ENCODE measurements at regions not wholly inside any gene's neighbourhood (a gene's known extent, or its start where the extent isn't known, plus 50 kb on each side); places are given as distances from the start of the nearest gene placed in this dataset.
"Not testable (repeated sequence)": the region's sequence is repeated elsewhere in the genome, so short reads cannot be mapped to it uniquely, and the experiment has no call there.

DNA sequence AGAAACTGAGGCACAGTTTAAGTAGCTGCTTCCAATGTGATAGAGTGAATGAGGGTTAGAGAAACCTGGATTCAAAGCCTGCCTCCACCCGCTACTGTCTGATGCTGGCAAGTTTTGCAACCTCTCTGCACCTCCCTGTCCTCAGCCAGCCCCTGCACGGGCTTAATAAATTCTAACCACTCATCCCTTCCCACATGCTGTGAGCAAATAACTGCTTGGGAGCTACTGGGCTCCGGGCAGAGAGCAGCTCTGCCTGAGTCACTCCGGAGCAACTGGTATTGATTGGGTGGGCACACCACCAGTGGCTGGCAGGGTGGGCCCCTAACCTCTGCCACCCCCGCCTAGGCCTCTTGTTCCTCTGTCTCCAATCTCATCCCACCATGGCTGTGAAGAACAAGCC is 104.3 kb upstream of the SYT13 start:
- Histone ChIP-seq H3K36me3 (ENCODE audit: low read depth) (no peaks in the 10 kb centered on the region), H3K4me1 (ENCODE audit: insufficient read depth, poor library complexity, severe bottlenecking) (no peaks in the 10 kb centered on the region), H3K27me3 (ENCODE audit: insufficient read depth, poor library complexity, severe bottlenecking) (no peaks in the 10 kb centered on the region), H3K4me3 (ENCODE audit: severe bottlenecking) (no peak overlapping the region), H3K27ac (ENCODE audit: poor library complexity, severe bottlenecking) (no peak overlapping the region), H3K9me3 (ENCODE audit: severe bottlenecking) (no peaks in the 10 kb centered on the region)
- no peak for ATAC-seq (ENCODE audit: low read depth)
- TF ChIP-seq, protein P1, sequence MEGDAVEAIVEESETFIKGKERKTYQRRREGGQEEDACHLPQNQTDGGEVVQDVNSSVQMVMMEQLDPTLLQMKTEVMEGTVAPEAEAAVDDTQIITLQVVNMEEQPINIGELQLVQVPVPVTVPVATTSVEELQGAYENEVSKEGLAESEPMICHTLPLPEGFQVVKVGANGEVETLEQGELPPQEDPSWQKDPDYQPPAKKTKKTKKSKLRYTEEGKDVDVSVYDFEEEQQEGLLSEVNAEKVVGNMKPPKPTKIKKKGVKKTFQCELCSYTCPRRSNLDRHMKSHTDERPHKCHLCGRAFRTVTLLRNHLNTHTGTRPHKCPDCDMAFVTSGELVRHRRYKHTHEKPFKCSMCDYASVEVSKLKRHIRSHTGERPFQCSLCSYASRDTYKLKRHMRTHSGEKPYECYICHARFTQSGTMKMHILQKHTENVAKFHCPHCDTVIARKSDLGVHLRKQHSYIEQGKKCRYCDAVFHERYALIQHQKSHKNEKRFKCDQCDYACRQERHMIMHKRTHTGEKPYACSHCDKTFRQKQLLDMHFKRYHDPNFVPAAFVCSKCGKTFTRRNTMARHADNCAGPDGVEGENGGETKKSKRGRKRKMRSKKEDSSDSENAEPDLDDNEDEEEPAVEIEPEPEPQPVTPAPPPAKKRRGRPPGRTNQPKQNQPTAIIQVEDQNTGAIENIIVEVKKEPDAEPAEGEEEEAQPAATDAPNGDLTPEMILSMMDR (IDR thresholded peaks at IDR 0.05; ENCODE audit: poor library complexity, severe bottlenecking): no peak
- no peak for DNase-seq (ENCODE audit: low spot score)

DNA sequence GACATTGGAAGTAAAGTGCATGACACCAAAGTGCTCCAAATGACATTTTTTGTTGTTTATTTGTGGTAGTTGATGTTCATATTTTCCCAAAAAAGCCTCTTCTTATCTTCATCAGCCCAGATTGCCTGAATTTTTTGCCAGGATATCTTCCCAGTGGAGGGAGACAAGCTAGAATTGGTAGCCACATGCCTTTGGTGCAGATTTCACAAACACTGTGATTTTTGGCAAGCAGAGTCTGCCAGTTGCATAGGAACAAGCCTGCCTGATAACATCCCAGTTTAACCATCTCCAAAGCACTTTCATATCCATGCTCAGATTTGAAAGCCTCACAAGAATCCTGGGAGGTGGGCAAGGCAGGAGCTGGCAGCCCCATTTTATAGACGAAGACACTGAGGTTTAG is 102.3 kb upstream of the SYT13 start:
- Histone ChIP-seq H3K27me3 (ENCODE audit: insufficient read depth, poor library complexity, severe bottlenecking) (no peaks in the 10 kb centered on the region), H3K27ac (ENCODE audit: poor library complexity, severe bottlenecking) (no peak overlapping the region), H3K36me3 (ENCODE audit: low read depth) (no peaks in the 10 kb centered on the region), H3K4me1 (ENCODE audit: insufficient read depth, poor library complexity, severe bottlenecking) (no peaks in the 10 kb centered on the region), H3K4me3 (ENCODE audit: severe bottlenecking) (no peak overlapping the region), H3K9me3 (ENCODE audit: severe bottlenecking) (no peaks in the 10 kb centered on the region)
- DNase-seq (ENCODE audit: low spot score): no peak
- no peak for ATAC-seq (ENCODE audit: low read depth)
- TF ChIP-seq, protein P1 (IDR thresholded peaks at IDR 0.05; ENCODE audit: poor library complexity, severe bottlenecking): no peak

DNA sequence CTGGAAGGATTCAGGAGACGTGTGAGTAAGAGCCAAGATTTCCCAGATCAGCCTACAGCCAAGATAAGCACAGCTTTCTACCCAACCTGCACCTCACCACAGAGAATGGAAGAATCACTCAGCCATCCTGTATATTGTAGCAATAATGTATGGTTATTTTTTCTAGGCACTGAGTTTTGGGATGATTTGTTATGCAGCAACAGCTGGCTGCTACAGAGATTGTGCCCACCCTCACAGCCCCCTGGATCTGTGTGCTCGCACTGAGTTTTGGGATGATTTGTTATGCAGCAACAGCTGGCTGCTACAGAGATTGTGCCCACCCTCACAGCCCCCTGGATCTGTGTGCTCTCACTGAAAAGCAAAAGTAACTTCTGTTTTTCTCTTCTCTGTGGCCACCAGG is 101.7 kb upstream of the SYT13 start:
- not testable (repeated sequence) for DNase-seq (ENCODE audit: low spot score); H3K9me3 ChIP-seq (ENCODE audit: severe bottlenecking); H3K4me3 ChIP-seq (ENCODE audit: severe bottlenecking); ATAC-seq (ENCODE audit: low read depth); H3K27me3 ChIP-seq (ENCODE audit: insufficient read depth, poor library complexity, severe bottlenecking); H3K27ac ChIP-seq (ENCODE audit: poor library complexity, severe bottlenecking); H3K36me3 ChIP-seq (ENCODE audit: low read depth); H3K4me1 ChIP-seq (ENCODE audit: insufficient read depth, poor library complexity, severe bottlenecking)

DNA sequence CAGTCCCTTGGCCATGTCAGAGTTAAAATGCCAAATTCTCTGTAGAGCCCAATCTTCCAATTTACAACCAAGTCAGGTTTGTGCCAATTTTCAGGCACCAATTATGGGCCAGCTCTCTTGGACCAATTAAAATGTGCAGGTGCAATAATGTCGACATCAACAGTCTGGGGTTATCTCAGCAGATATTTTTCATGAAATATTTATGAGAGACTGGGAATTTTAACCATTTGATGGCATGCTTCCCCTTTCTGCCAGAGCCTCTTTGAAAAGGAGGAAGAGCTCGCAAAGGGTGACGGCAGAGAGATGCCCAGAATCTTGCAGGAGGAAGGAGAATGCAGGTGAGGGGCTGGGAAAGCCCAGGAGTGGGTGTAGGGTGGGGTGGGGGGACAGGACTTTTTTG is 100.8 kb upstream of the SYT13 start:
- Histone ChIP-seq H3K4me1 (ENCODE audit: insufficient read depth, poor library complexity, severe bottlenecking) (no peaks in the 10 kb centered on the region), H3K36me3 (ENCODE audit: low read depth) (no peaks in the 10 kb centered on the region), H3K27me3 (ENCODE audit: insufficient read depth, poor library complexity, severe bottlenecking) (no peaks in the 10 kb centered on the region), H3K4me3 (ENCODE audit: severe bottlenecking) (no peak overlapping the region), H3K27ac (ENCODE audit: poor library complexity, severe bottlenecking) (no peak overlapping the region), H3K9me3 (ENCODE audit: severe bottlenecking) (no peaks in the 10 kb centered on the region)
- ATAC-seq (ENCODE audit: low read depth): no peak
- TF ChIP-seq, protein P1 (IDR thresholded peaks at IDR 0.05; ENCODE audit: poor library complexity, severe bottlenecking): no peak
- DNase-seq (ENCODE audit: low spot score): no peak

DNA sequence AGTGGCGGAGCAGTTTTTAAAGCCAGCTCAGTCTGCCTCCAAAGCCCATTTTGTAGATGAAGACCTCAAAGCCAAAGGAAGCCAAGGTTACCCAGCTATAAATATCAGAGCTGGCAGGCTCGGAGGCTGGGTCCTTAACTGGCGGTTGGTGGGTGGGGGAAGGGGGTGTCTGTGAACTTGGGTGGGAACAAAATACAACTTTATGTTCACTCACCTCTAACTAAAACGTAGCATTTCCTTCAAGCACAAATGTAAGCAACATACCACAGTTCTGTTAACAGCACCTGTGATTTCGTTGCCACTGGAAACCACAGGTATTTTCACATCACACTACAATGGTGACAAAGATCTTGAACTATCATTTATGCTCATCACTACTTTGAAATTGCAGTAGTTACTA is 99.7 kb upstream of the SYT13 start:
- Histone ChIP-seq H3K4me1 (ENCODE audit: insufficient read depth, poor library complexity, severe bottlenecking) (no peaks in the 10 kb centered on the region), H3K4me3 (ENCODE audit: severe bottlenecking) (no peak overlapping the region), H3K27ac (ENCODE audit: poor library complexity, severe bottlenecking) (no peak overlapping the region), H3K9me3 (ENCODE audit: severe bottlenecking) (no peaks in the 10 kb centered on the region), H3K27me3 (ENCODE audit: insufficient read depth, poor library complexity, severe bottlenecking) (no peaks in the 10 kb centered on the region), H3K36me3 (ENCODE audit: low read depth) (no peaks in the 10 kb centered on the region)
- DNase-seq (ENCODE audit: low spot score) (no peak), ATAC-seq (ENCODE audit: low read depth) (no peak)
- TF ChIP-seq, protein P1 (IDR thresholded peaks at IDR 0.05; ENCODE audit: poor library complexity, severe bottlenecking): no peak

Measured in RWPE2 (cell line).